CD8-positive, alpha-beta memory T cell (primary cell): ENCODE measurements at regions not wholly inside any gene's neighbourhood (a gene's known extent, or its start where the extent isn't known, plus 50 kb on each side); places are given as distances from the start of the nearest gene placed in this dataset.
"Not testable (repeated sequence)": the region's sequence is repeated elsewhere in the genome, so short reads cannot be mapped to it uniquely, and the experiment has no call there.

Experiments used
- CTCF ChIA-PET: fragments of 350-600 bp; sonication (Branson Sonifier 250); formaldehyde crosslinking; loops from one replicate; lab custom pipeline; 2021; ENCODE audit warnings: antibody characterized with exemption; lab: Charles Lee
- POLR2A ChIA-PET: fragments of 350-600 bp; sonication (Branson Sonifier 250); formaldehyde crosslinking; loops from one replicate; lab custom pipeline; 2021; ENCODE audit warnings: antibody characterized with exemption; lab: Charles Lee
- DNase-seq, 5 donors: peaks; one replicate each; pipeline versions ENCODE4 v3.0.0 to v3.0.0-alpha.2; 2020 to 2022; ENCODE audit warnings: mixed read lengths in 1 of 5
- H3K27ac ChIP-seq: one replicate; pipeline ENCODE4 v1.7.0; 2013; ENCODE audit warnings: low read depth, mild to moderate bottlenecking, low read length, moderate library complexity
- H3K27me3 ChIP-seq: 2 replicates; pipeline ENCODE4 v1.7.0; 2013; ENCODE audit warnings: low read length, mild to moderate bottlenecking; ENCODE audit not compliant: insufficient read depth, poor library complexity, severe bottlenecking
- H3K36me3 ChIP-seq: 2 replicates; pipeline ENCODE4 v1.7.0; 2013; ENCODE audit warnings: mild to moderate bottlenecking, low read length, moderate library complexity; ENCODE audit not compliant: insufficient read depth
- H3K4me1 ChIP-seq: 2 replicates; pipeline ENCODE4 v1.7.0; 2013; ENCODE audit warnings: mild to moderate bottlenecking, low read length, moderate library complexity; ENCODE audit not compliant: insufficient read depth
- H3K4me3 ChIP-seq: 2 replicates; pipeline ENCODE4 v1.7.0; 2013; ENCODE audit warnings: mild to moderate bottlenecking, low read length
- H3K9me3 ChIP-seq: 2 replicates; pipeline ENCODE4 v1.7.0; 2013; ENCODE audit warnings: mild to moderate bottlenecking, low read length
- H3K27ac Mint-ChIP-seq, 8 donors: one replicate each; pipeline ENCODE4 v1.8.0; 2020 to 2021; ENCODE audit warnings: mixed read lengths in 8 of 8, mild to moderate bottlenecking in 6 of 8, inconsistent platforms in 3 of 8, moderate library complexity in 3 of 8
- H3K27me3 Mint-ChIP-seq, 2 donors: one replicate each; pipeline ENCODE4 v1.8.0; 2020 to 2021; ENCODE audit warnings: mixed read lengths in 2 of 2, mild to moderate bottlenecking in 1 of 2, moderate library complexity in 1 of 2
- H3K36me3 Mint-ChIP-seq, 3 donors: one replicate each; pipeline ENCODE4 v1.8.0; 2020 to 2021; ENCODE audit warnings: mixed read lengths in 3 of 3, inconsistent platforms in 1 of 3, mild to moderate bottlenecking in 1 of 3
- H3K4me1 Mint-ChIP-seq, 3 donors: one replicate each; pipeline ENCODE4 v1.8.0; 2020 to 2021; ENCODE audit warnings: mixed read lengths in 3 of 3, inconsistent platforms in 1 of 3, mild to moderate bottlenecking in 1 of 3
- H3K4me3 Mint-ChIP-seq, 7 donors: one replicate each; pipeline ENCODE4 v1.8.0; 2020 to 2021; ENCODE audit warnings: mixed read lengths in 7 of 7, mild to moderate bottlenecking in 6 of 7, moderate library complexity in 4 of 7, inconsistent platforms in 2 of 7
- H3K9me3 Mint-ChIP-seq, 5 donors: one replicate each; pipeline ENCODE4 v1.8.0; 2020 to 2022; ENCODE audit warnings: mixed read lengths in 5 of 5, mild to moderate bottlenecking in 3 of 5, moderate library complexity in 2 of 5, inconsistent platforms in 1 of 5

DNA sequence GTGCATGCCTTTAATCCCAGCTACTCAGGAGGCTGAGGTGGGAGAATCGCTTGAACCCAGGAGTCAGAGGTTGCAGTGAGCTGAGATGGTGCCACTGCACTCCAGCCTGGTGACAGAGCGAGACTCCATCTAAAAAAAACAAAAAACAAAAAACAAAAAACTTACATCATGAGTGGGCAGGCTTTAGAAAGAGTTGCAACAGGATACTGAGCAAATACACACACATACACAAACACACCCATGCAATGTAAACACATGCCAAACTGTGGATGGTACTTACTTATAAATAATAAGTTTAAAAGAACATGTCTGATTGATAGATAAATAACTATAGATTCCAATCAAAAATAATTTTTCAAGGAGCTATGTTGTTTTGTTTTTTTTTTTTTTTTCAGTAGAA, 481.7 kb upstream of the MARCKS start:
- H3K4me1 ChIP-seq, H3K27ac ChIP-seq, DNase-seq, H3K4me1 Mint-ChIP-seq, H3K4me3 ChIP-seq, H3K36me3 ChIP-seq, H3K27ac Mint-ChIP-seq, POLR2A ChIA-PET, H3K36me3 Mint-ChIP-seq, H3K9me3 Mint-ChIP-seq, H3K27me3 ChIP-seq, H3K9me3 ChIP-seq, H3K27me3 Mint-ChIP-seq, H3K4me3 Mint-ChIP-seq: not testable (repeated sequence)
- CTCF ChIA-PET = interaction anchor here (0.9 kb wide), 1 partner anchor 12 kb away, joined by 4 read pairs; no protein-coding TSS in a partner anchor

DNA sequence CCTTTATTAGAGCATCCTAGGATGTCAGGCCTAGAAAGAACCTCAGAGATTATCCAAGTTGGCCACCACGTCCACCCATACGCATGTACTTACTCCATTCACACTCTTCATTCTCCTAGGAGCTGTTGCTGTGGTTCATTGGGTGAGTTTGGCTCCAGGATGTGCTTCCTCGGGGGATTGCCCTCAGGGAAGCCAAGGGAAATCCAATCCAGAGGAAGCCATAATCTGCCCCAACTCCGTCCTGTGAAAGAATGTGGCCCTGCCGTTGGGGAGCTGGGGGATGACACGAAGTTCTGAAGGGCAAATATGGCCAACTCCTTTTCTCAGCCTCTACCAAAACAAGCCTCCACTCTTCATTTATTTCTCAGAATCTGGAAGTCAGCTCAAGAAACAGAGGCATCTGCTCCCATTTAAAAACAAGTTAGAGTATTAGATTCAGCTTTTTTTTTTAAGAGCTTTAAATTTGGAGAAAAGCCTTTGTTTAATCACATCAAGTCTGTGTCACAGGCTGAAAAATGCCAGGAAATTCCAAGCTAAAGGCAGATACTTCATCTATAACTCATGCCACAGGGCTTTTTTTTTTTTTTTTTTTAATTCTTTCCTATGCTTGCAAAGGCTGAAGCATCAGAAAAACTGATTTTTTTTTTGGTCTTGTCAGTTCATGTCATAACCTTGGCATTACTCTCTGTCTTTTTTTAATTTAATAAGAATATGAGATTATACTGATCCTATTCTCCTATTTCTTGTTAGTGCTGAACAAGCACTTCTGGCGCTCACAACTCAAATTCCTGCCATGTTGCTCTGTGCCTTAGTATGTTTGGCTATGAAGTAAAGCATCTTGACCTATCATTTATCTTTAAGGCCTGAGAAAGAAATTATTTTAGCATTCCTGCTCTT, 480.9 kb upstream of the MARCKS start:
- no peak overlapping the region for H3K27ac Mint-ChIP-seq

DNA sequence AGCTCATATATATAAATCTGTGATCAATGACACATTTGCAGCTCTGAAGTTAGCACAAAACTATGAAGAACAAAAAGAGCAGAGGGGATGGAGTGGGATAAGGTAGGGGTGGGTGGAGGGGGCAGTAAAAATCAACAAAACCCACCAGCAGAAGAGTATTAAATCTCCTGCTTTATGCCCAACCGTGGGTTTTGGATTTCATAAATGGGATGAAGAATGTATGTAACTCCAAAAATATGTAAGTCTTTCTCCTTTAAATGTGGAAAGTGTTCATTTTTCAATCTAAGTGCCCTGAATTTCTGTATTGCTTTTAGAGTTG, 480.3 kb upstream of the MARCKS start:
- no peak overlapping the region for H3K4me3 Mint-ChIP-seq
- H3K36me3 ChIP-seq = no peaks in the 10 kb centered on the region
- DNase-seq = no peak
- H3K27me3 Mint-ChIP-seq = no peaks in the 10 kb centered on the region
- no peak overlapping the region for H3K4me3 ChIP-seq
- no peaks in the 10 kb centered on the region for H3K9me3 ChIP-seq
- H3K27ac Mint-ChIP-seq = no peak overlapping the region
- ChIA-PET CTCF (no interaction called here), POLR2A (no interaction called here)
- H3K27ac ChIP-seq = no peak overlapping the region
- H3K4me1 ChIP-seq = no peaks in the 10 kb centered on the region
- H3K27me3 ChIP-seq = no peaks in the 10 kb centered on the region
- no peaks in the 10 kb centered on the region for H3K4me1 Mint-ChIP-seq
- no peaks in the 10 kb centered on the region for H3K9me3 Mint-ChIP-seq
- H3K36me3 Mint-ChIP-seq = no peaks in the 10 kb centered on the region

More for the DNA sequence above, 480.9 kb upstream of the MARCKS start:
- Mint-ChIP-seq H3K4me1 (no peaks in the 10 kb centered on the region), H3K36me3 (no peaks in the 10 kb centered on the region), H3K9me3 (no peaks in the 10 kb centered on the region), H3K4me3 (no peak overlapping the region), H3K27me3 (no peaks in the 10 kb centered on the region)
- Histone ChIP-seq H3K4me1 (no peaks in the 10 kb centered on the region), H3K27me3 (no peaks in the 10 kb centered on the region), H3K27ac (no peak overlapping the region), H3K4me3 (no peak overlapping the region), H3K9me3 (no peaks in the 10 kb centered on the region), H3K36me3 (no peaks in the 10 kb centered on the region)
- ChIA-PET CTCF (no interaction called here), POLR2A (no interaction called here)
- DNase-seq = no peak

DNA sequence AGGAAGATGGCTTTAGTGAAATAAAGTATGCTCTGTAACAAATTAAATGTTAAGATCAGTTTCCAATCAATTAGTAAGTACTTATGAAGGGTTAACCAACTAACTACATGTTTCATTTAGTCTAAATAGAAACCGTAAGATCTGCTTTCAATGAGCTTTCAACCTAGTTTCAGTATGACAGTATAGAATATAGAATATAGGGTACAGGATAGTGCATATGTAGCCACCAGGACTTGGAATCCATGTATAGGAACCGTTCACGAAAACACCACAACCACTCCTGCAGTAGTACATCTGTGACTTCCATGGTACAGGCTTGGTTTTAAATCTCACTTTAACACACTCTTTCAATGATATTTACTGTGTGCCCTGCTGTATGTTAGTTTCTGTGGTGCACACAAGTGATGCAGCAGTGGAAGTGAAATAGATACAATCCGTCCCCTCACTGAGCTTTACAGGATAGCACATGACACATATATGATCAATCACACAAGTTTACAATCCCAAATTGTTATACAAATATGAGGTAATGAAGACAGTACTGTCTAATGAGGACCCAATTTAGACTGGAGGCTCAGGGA, 479.7 kb upstream of the MARCKS start:
- no peaks in the 10 kb centered on the region for H3K9me3 Mint-ChIP-seq
- H3K36me3 Mint-ChIP-seq = no peaks in the 10 kb centered on the region
- H3K4me1 ChIP-seq = no peaks in the 10 kb centered on the region
- CTCF ChIA-PET = no interaction called here
- H3K4me3 ChIP-seq = no peak overlapping the region
- no peaks in the 10 kb centered on the region for H3K4me1 Mint-ChIP-seq
- H3K27ac Mint-ChIP-seq = no peak overlapping the region
- no peak for DNase-seq
- H3K27ac ChIP-seq = no peak overlapping the region
- POLR2A ChIA-PET = no interaction called here
- H3K27me3 ChIP-seq = no peaks in the 10 kb centered on the region
- H3K9me3 ChIP-seq = no peaks in the 10 kb centered on the region
- H3K36me3 ChIP-seq = no peaks in the 10 kb centered on the region
- no peaks in the 10 kb centered on the region for H3K27me3 Mint-ChIP-seq
- no peak overlapping the region for H3K4me3 Mint-ChIP-seq

DNA sequence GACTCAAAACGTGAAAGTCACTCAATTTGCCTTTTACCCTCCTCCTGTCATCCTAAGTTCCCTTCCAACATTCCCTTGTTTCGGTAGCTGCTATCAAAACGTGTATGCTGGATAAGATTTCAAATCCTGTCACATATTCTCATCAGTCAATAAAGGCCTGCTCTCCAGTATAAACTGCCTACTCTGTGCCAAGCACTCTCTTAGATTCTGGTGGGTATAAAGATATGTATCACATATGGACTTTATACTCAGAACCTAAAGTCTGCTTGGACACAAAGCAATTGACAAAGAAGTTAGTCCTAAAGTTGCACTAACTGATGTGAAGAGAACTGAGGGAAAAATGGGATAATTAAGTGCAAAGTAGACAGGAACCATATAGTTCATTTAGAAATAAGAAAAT, 476.6 kb upstream of the MARCKS start:
- H3K9me3 Mint-ChIP-seq = no peaks in the 10 kb centered on the region
- CTCF ChIA-PET = no interaction called here
- no peaks in the 10 kb centered on the region for H3K4me1 ChIP-seq
- no peaks in the 10 kb centered on the region for H3K36me3 ChIP-seq
- POLR2A ChIA-PET = no interaction called here
- H3K4me1 Mint-ChIP-seq = no peaks in the 10 kb centered on the region
- no peaks in the 10 kb centered on the region for H3K27me3 Mint-ChIP-seq
- no peaks in the 10 kb centered on the region for H3K9me3 ChIP-seq
- H3K4me3 ChIP-seq = no peak overlapping the region
- no peak overlapping the region for H3K4me3 Mint-ChIP-seq
- no peak overlapping the region for H3K27ac ChIP-seq
- no peaks in the 10 kb centered on the region for H3K36me3 Mint-ChIP-seq
- DNase-seq = no peak
- no peaks in the 10 kb centered on the region for H3K27me3 ChIP-seq
- no peak overlapping the region for H3K27ac Mint-ChIP-seq

DNA sequence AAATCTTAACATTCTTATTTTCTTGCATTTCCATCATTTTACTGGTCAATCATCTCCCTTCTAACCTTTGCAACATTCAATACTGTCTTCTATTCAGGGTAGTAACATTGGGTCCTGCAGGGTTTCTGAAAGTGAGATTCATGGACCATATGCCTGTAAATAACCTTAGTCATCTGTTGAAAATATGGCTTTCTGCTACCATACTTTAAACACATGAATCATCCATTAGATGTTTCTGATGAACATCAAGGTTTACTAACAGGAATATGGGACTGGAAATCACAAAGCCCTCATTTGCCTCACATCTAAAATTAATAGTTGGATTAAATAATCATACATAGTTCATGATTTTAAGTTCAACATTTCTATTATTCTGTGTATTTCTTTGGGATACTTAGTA, 475.9 kb upstream of the MARCKS start:
- Histone ChIP-seq H3K9me3 (no peaks in the 10 kb centered on the region), H3K4me3 (no peak overlapping the region), H3K4me1 (no peaks in the 10 kb centered on the region), H3K36me3 (no peaks in the 10 kb centered on the region), H3K27me3 (no peaks in the 10 kb centered on the region), H3K27ac (no peak overlapping the region)
- H3K4me1 Mint-ChIP-seq = no peaks in the 10 kb centered on the region
- peak overlapping the region in 1 of 8 donors; percentile 46 for H3K27ac Mint-ChIP-seq
- DNase-seq = no peak
- H3K36me3 Mint-ChIP-seq = no peaks in the 10 kb centered on the region
- no peaks in the 10 kb centered on the region for H3K9me3 Mint-ChIP-seq
- CTCF ChIA-PET = no interaction called here
- POLR2A ChIA-PET = no interaction called here
- no peak overlapping the region for H3K4me3 Mint-ChIP-seq
- H3K27me3 Mint-ChIP-seq = no peaks in the 10 kb centered on the region

DNA sequence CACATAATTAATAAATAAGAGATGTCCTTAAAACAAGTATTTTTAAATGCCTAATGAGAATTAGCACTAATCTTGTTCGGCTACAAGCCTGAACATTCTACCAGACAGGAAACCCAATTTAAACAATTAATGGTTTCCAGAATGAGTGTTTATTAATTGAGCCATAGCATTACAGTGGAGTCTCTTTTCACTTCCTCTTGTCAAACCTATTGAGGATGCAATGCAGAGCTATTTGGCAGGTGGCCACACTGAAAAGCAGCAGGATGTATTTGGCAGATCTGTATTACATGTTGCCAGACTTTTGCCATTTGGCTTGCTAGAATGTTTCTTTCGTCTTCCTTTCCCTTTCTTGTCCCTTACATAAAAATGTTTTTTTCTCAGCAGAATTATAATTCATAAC, 475.2 kb upstream of the MARCKS start:
- Histone ChIP-seq H3K4me3 (no peak overlapping the region), H3K36me3 (no peaks in the 10 kb centered on the region), H3K27me3 (no peaks in the 10 kb centered on the region), H3K9me3 (no peaks in the 10 kb centered on the region), H3K4me1 (no peaks in the 10 kb centered on the region), H3K27ac (no peak overlapping the region)
- no peak overlapping the region for H3K4me3 Mint-ChIP-seq
- peak overlapping the region in 1 of 8 donors; percentile 64 for H3K27ac Mint-ChIP-seq
- no peaks in the 10 kb centered on the region for H3K9me3 Mint-ChIP-seq
- no peaks in the 10 kb centered on the region for H3K4me1 Mint-ChIP-seq
- ChIA-PET CTCF (no interaction called here), POLR2A (no interaction called here)
- DNase-seq = no peak
- no peaks in the 10 kb centered on the region for H3K36me3 Mint-ChIP-seq
- no peaks in the 10 kb centered on the region for H3K27me3 Mint-ChIP-seq

DNA sequence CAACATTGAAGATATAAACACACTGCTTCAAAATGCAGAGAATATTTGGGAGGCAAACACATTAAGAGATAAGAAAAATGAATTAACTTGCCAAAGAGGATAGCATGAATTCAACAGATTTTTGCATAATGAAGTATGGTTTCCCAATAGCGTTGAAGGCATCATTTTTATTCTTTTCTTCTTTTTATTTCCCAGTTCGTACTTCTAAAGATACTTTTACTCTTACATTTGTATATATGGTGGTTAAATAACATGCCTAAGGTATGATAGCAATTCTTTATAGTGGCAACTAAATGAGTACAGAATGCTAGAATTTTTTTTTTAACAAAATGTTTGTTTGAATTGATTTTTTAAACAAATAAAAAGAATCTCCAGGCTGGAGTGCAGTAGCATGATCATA, 473.4 kb upstream of the MARCKS start:
- Mint-ChIP-seq H3K9me3 (no peaks in the 10 kb centered on the region), H3K27me3 (no peaks in the 10 kb centered on the region), H3K36me3 (no peaks in the 10 kb centered on the region), H3K4me3 (no peak overlapping the region), H3K27ac (no peak overlapping the region), H3K4me1 (no peaks in the 10 kb centered on the region)
- no peak overlapping the region for H3K27ac ChIP-seq
- no peaks in the 10 kb centered on the region for H3K4me1 ChIP-seq
- H3K27me3 ChIP-seq = no peaks in the 10 kb centered on the region
- no peak overlapping the region for H3K4me3 ChIP-seq
- DNase-seq = no peak
- H3K9me3 ChIP-seq = no peaks in the 10 kb centered on the region
- no peaks in the 10 kb centered on the region for H3K36me3 ChIP-seq
- POLR2A ChIA-PET = no interaction called here
- CTCF ChIA-PET = no interaction called here
